ENCODE measurements at regions not wholly inside any gene's neighbourhood (a gene's known extent, or its start where the extent isn't known, plus 50 kb on each side); places are given as distances from the start of the nearest gene placed in this dataset.
A peak's percentile ranks its signal among the peaks of the same experiment; 100 is the strongest.

- DNase-seq (ENCODE audit: insufficient read length, low spot score) (no peak), FAIRE-seq (no peak)
These were observed 123.2 kb downstream of the SLC30A10 start for GRCh38 chr1:219805191-219805590.

- DNase-seq (ENCODE audit: insufficient read length, low spot score) (no peak), FAIRE-seq (no peak)
These were observed 127.1 kb downstream of the SLC30A10 start for GRCh38 chr1:219801156-219801820.

- DNase-seq (ENCODE audit: insufficient read length, low spot score) (peak; percentile 15), FAIRE-seq (no peak)
These were observed 129.9 kb downstream of the SLC30A10 start for GRCh38 chr1:219798283-219799030.

GRCh38 chr1:219797683-219798082 is 130.7 kb downstream of the SLC30A10 start:
- no peak for FAIRE-seq

GRCh38 chr1:219797009-219797408 is 131.3 kb downstream of the SLC30A10 start:
- no peak for FAIRE-seq
- DNase-seq (ENCODE audit: insufficient read length, low spot score), result no peak

More at GRCh38 chr1:219797683-219798082, 130.7 kb downstream of the SLC30A10 start:
- DNase-seq (ENCODE audit: insufficient read length, low spot score), result no peak

GRCh38 chr1:219795363-219795917 is 132.9 kb downstream of the SLC30A10 start:
- DNase-seq (ENCODE audit: insufficient read length, low spot score) (no peak), FAIRE-seq (no peak)

- DNase-seq (ENCODE audit: insufficient read length, low spot score) (no peak), FAIRE-seq (no peak)
These were observed 134.1 kb downstream of the SLC30A10 start for GRCh38 chr1:219794085-219794743.

- DNase-seq (ENCODE audit: insufficient read length, low spot score) (no peak), FAIRE-seq (no peak)
These were observed 135.9 kb downstream of the SLC30A10 start for GRCh38 chr1:219792337-219793021.

- no peak for DNase-seq (ENCODE audit: insufficient read length, low spot score)
- no peak for FAIRE-seq
These were observed 136.6 kb downstream of the SLC30A10 start for GRCh38 chr1:219791766-219792165.

GRCh38 chr1:219790834-219791615 is 137.3 kb downstream of the SLC30A10 start:
- FAIRE-seq (no peak), DNase-seq (ENCODE audit: insufficient read length, low spot score) (no peak)

GRCh38 chr1:219788700-219789099 is 139.7 kb downstream of the SLC30A10 start:
- DNase-seq (ENCODE audit: insufficient read length, low spot score), result no peak
- no peak for FAIRE-seq

- DNase-seq (ENCODE audit: insufficient read length, low spot score) (no peak), FAIRE-seq (no peak)
These were observed 140.3 kb downstream of the SLC30A10 start for GRCh38 chr1:219788091-219788490.

GRCh38 chr1:219784660-219785381 is 143.5 kb downstream of the SLC30A10 start:
- FAIRE-seq (no peak), DNase-seq (ENCODE audit: insufficient read length, low spot score) (no peak)

- no peak for FAIRE-seq
- no peak for DNase-seq (ENCODE audit: insufficient read length, low spot score)
These were observed 144.6 kb downstream of the SLC30A10 start for GRCh38 chr1:219783605-219784235.

GRCh38 chr1:219782929-219783328 is 145.4 kb downstream of the SLC30A10 start:
- no peak for DNase-seq (ENCODE audit: insufficient read length, low spot score)
- no peak for FAIRE-seq

GRCh38 chr1:219782311-219782710 is 146.0 kb downstream of the SLC30A10 start:
- no peak for DNase-seq (ENCODE audit: insufficient read length, low spot score)

GRCh38 chr1:219781491-219781890 is 146.9 kb downstream of the SLC30A10 start:
- no peak for FAIRE-seq

More at GRCh38 chr1:219782311-219782710, 146.0 kb downstream of the SLC30A10 start:
- no peak for FAIRE-seq

GRCh38 chr1:219778793-219779369 is 149.5 kb downstream of the SLC30A10 start:
- DNase-seq (ENCODE audit: insufficient read length, low spot score) (no peak), FAIRE-seq (no peak)

More at GRCh38 chr1:219781491-219781890, 146.9 kb downstream of the SLC30A10 start:
- no peak for DNase-seq (ENCODE audit: insufficient read length, low spot score)

All from HTR-8/SVneo (cell line).